OCI-LY1 (cell line): ENCODE measurements at regions not wholly inside any gene's neighbourhood (a gene's known extent, or its start where the extent isn't known, plus 50 kb on each side); places are given as distances from the start of the nearest gene placed in this dataset.

Source experiments
- H2AFZ ChIP-seq: fragments of 200-600 bp; sonication (generic), shearing (Covaris generic); 2 replicates; pipeline ENCODE4 v1.6.0; 2014; ENCODE audit warnings: antibody characterized with exemption, mild to moderate bottlenecking, low read length
- H3F3A ChIP-seq: fragments of 200-600 bp; sonication (generic), shearing (Covaris generic); 2 replicates; pipeline ENCODE4 v1.6.0; 2014; ENCODE audit warnings: mild to moderate bottlenecking, antibody characterized with exemption, low read length, moderate library complexity; ENCODE audit not compliant: insufficient read depth
- H3K27ac ChIP-seq: fragments of 200-600 bp; sonication (generic); 2 replicates; pipeline ENCODE4 v1.5.1; 2014; ENCODE audit warnings: low read length, mixed run types, mild to moderate bottlenecking, low read depth; ENCODE audit not compliant: poor library complexity, severe bottlenecking
- H3K27me3 ChIP-seq: fragments of 200-600 bp; sonication (generic); 2 replicates; pipeline ENCODE4 v1.6.0; 2014; ENCODE audit warnings: antibody characterized with exemption, mild to moderate bottlenecking, low read length, moderate library complexity; ENCODE audit not compliant: insufficient read depth
- H3K36me3 ChIP-seq: fragments of 200-600 bp; sonication (generic); 2 replicates; pipeline ENCODE4 v1.6.1; 2014; ENCODE audit warnings: mild to moderate bottlenecking, antibody characterized with exemption, low read length, moderate library complexity, mixed read lengths; ENCODE audit not compliant: insufficient read depth
- H3K4me1 ChIP-seq: fragments of 200-600 bp; sonication (generic); 2 replicates; pipeline ENCODE4 v1.5.1; 2014; ENCODE audit warnings: mild to moderate bottlenecking, low read length, moderate library complexity; ENCODE audit not compliant: insufficient read depth, severe bottlenecking
- H3K4me2 ChIP-seq: fragments of 200-600 bp; sonication (generic), shearing (Covaris generic); 2 replicates; pipeline ENCODE4 v1.6.1; 2014; ENCODE audit warnings: low read length
- H3K4me3 ChIP-seq: fragments of 200-600 bp; sonication (generic); 2 replicates; pipeline ENCODE4 v1.5.1; 2014; ENCODE audit warnings: low read length, low read depth, mild to moderate bottlenecking, mixed read lengths; ENCODE audit not compliant: poor library complexity, severe bottlenecking
- H3K79me2 ChIP-seq: fragments of 200-600 bp; shearing (Covaris generic); 2 replicates; pipeline ENCODE4 v1.6.1; 2016; ENCODE audit warnings: mixed run types, low read length, mixed read lengths; ENCODE audit not compliant: insufficient read depth
- H3K9ac ChIP-seq: fragments of 200-600 bp; sonication (generic), shearing (Covaris generic); 2 replicates; pipeline ENCODE4 v1.6.1; 2014; ENCODE audit warnings: mild to moderate bottlenecking, low read length, mixed read lengths
- H3K9me2 ChIP-seq: fragments of 200-600 bp; sonication (generic), shearing (Covaris generic); 2 replicates; pipeline ENCODE4 v1.6.1; 2014; ENCODE audit warnings: low read depth, mild to moderate bottlenecking, low read length, mixed read lengths
- H3K9me3 ChIP-seq: fragments of 200-600 bp; shearing (Covaris generic); 2 replicates; pipeline ENCODE4 v1.6.1; 2014; ENCODE audit warnings: low read length, mixed read lengths
- H4K20me1 ChIP-seq: fragments of 200-600 bp; sonication (generic), shearing (Covaris generic); 2 replicates; pipeline ENCODE4 v1.6.0; 2016; ENCODE audit warnings: mild to moderate bottlenecking, low read length; ENCODE audit not compliant: insufficient read depth
- EZH2 ChIP-seq: fragments of 200-600 bp; sonication (generic), shearing (Covaris generic); IDR thresholded peaks from 2 replicates; pipeline ENCODE4 v1.8.0; 2017; ENCODE audit warnings: borderline replicate concordance, mixed run types, mild to moderate bottlenecking, antibody characterized with exemption, low read length, moderate library complexity, mixed read lengths
- TF ChIP-seq, protein P1 (sequence below): fragments of 200-600 bp; sonication (generic), shearing (Covaris generic); IDR thresholded peaks from 2 replicates; pipeline ENCODE4 v1.5.1; 2017; ENCODE audit warnings: mild to moderate bottlenecking, antibody characterized with exemption, low read length, moderate library complexity, mixed read lengths

DNA sequence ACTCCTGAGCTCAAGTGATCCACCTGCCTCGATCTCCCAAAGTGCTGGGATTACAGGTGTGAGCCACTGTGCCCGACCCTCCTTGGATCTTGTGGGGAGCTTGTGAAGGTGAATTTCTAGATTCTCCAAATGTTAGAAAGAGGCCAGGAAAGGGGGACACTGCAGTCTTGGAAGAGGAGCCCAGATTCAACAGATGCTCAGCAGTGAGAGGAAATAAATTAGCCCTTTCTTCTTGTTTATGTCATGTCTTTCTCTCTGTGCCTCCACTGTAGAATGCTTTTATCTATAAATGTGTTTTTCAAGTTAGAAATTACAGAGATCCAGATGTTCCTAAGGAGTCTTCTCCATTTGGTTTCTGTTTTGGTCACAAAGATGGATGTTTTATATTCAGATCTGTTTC is 346.6 kb upstream of the KAZN start:
- Histone ChIP-seq H3K36me3 (no peaks in the 10 kb centered on the region), H3K4me1 (no peaks in the 10 kb centered on the region)

DNA sequence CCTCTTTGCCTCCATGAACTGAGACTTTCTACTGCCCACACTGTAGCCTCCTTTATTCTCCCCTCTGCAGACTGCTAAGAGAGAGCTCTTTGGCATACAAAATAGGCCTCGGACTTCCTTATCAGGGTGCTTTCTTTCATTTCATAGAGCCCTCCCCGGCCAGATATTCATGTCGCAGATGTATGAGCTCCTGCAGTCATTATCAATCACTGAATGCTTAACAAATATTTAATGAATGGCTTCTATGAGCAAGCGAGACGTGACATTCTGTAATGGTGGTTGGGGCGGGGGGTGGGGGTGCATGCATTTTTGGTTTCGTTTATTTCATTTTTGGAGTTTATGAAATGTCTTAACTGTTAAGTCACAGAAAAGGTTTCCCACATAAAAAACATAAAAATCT is 344.8 kb upstream of the KAZN start:
- Histone ChIP-seq H3K36me3 (no peaks in the 10 kb centered on the region), H3K27ac (no peak overlapping the region)

More for the DNA sequence above, 346.6 kb upstream of the KAZN start:
- no peak overlapping the region for H3K9ac ChIP-seq
- no peak for TF ChIP-seq EZH2
- TF ChIP-seq, protein P1, sequence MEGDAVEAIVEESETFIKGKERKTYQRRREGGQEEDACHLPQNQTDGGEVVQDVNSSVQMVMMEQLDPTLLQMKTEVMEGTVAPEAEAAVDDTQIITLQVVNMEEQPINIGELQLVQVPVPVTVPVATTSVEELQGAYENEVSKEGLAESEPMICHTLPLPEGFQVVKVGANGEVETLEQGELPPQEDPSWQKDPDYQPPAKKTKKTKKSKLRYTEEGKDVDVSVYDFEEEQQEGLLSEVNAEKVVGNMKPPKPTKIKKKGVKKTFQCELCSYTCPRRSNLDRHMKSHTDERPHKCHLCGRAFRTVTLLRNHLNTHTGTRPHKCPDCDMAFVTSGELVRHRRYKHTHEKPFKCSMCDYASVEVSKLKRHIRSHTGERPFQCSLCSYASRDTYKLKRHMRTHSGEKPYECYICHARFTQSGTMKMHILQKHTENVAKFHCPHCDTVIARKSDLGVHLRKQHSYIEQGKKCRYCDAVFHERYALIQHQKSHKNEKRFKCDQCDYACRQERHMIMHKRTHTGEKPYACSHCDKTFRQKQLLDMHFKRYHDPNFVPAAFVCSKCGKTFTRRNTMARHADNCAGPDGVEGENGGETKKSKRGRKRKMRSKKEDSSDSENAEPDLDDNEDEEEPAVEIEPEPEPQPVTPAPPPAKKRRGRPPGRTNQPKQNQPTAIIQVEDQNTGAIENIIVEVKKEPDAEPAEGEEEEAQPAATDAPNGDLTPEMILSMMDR: no peak
- H3K79me2 ChIP-seq: no peaks in the 10 kb centered on the region
- no peak overlapping the region for H3K27ac ChIP-seq
- no peak overlapping the region for H3K4me2 ChIP-seq
- H3K4me3 ChIP-seq: no peak overlapping the region
- no peaks in the 10 kb centered on the region for H3K9me3 ChIP-seq
- no peak overlapping the region for H2AFZ ChIP-seq
- no peaks in the 10 kb centered on the region for H3F3A ChIP-seq
- no peaks in the 10 kb centered on the region for H4K20me1 ChIP-seq
- H3K27me3 ChIP-seq: no peaks in the 10 kb centered on the region
- no peaks in the 10 kb centered on the region for H3K9me2 ChIP-seq

DNA sequence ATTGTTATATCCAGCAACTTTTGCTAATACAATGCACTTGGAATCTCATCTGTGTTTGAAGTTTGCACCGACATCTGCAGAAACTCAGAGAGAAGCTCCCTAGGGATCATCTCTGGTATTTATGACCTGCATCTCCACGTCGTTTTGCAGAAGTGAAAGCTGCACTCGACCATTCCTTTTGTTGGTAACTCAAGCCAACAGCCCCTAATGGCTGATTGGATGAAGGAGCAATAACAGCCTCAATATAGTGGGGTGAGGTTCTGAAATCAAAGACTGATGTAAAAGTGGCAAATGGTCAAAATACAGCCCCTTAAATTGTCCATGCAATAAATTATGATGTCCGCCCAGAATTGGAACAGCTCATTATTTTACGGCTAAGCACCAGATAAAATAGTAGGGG is 344.2 kb upstream of the KAZN start:
- no peak overlapping the region for H3K27ac ChIP-seq
- no peaks in the 10 kb centered on the region for H3F3A ChIP-seq
- no peaks in the 10 kb centered on the region for H3K36me3 ChIP-seq
- no peak overlapping the region for H3K4me2 ChIP-seq
- no peaks in the 10 kb centered on the region for H3K79me2 ChIP-seq
- no peaks in the 10 kb centered on the region for H3K9me3 ChIP-seq
- no peak overlapping the region for H2AFZ ChIP-seq
- H4K20me1 ChIP-seq: no peaks in the 10 kb centered on the region
- no peaks in the 10 kb centered on the region for H3K27me3 ChIP-seq
- H3K9me2 ChIP-seq: no peaks in the 10 kb centered on the region
- H3K4me3 ChIP-seq: no peak overlapping the region
- TF ChIP-seq, protein P1: no peak
- no peaks in the 10 kb centered on the region for H3K4me1 ChIP-seq
- no peak overlapping the region for H3K9ac ChIP-seq

More for the DNA sequence above, 344.8 kb upstream of the KAZN start:
- H3K4me1 ChIP-seq: no peaks in the 10 kb centered on the region
- H3K9me2 ChIP-seq: no peaks in the 10 kb centered on the region
- H3K27me3 ChIP-seq: no peaks in the 10 kb centered on the region
- H3K4me3 ChIP-seq: no peak overlapping the region
- no peak for TF ChIP-seq EZH2
- TF ChIP-seq, protein P1: no peak
- no peaks in the 10 kb centered on the region for H4K20me1 ChIP-seq
- H3K9me3 ChIP-seq: no peaks in the 10 kb centered on the region
- H2AFZ ChIP-seq: no peak overlapping the region
- H3F3A ChIP-seq: no peaks in the 10 kb centered on the region
- no peak overlapping the region for H3K9ac ChIP-seq
- no peaks in the 10 kb centered on the region for H3K79me2 ChIP-seq
- no peak overlapping the region for H3K4me2 ChIP-seq
